HG02938 (cell line): ENCODE measurements at regions not wholly inside any gene's neighbourhood (a gene's known extent, or its start where the extent isn't known, plus 50 kb on each side); places are given as distances from the start of the nearest gene placed in this dataset.
"Not testable (repeated sequence)": the region's sequence is repeated elsewhere in the genome, so short reads cannot be mapped to it uniquely, and the experiment has no call there.

Experiments
- ATAC-seq: cut with Tn5 transposase; IDR thresholded peaks from one replicate; pipeline ENCODE4 v1.9.1; 2021; ENCODE audit warnings: mild to moderate bottlenecking, moderate library complexity; ENCODE audit not compliant: unreplicated experiment

DNA sequence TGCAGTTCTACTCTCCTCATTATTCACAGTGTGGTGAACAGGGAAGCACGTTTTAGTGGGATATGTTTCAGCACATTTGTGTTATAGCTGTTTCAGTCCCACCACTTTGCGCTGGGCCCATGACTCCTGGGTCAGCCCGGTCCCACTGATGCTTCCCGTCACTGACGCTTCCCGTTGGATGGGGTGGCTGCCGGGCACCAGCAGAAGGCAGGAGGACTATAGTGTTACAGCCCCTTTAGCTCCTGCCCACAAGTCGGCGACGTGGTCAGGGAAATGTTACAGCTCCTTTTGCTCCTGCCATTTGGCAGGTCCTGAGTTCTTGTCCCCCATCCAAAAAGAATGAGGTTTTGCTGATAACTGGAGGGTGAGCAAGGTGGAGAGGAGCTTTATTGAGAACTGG, 732.2 kb downstream of the NR4A2 start:
- no peak for ATAC-seq

DNA sequence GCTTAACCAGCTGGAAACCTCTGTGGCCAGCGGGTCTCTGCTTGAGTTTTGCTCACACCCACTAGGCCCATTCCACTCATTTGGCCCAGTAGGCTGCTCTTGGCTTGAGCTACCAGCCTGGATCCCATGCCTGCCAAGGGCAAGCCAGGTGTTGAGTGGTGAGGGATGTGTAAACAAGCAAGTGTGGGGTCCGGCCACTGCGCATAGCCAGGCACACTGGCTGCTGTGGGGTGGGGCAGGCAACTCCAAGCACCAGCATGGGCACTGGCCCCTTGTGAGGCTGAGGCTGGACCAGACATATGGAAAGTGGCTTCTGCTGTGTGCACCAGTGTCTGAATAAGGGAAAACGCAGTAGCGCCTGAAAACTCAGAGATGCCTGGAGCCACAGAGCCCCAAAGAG, 732.7 kb downstream of the NR4A2 start:
- ATAC-seq, result no peak

DNA sequence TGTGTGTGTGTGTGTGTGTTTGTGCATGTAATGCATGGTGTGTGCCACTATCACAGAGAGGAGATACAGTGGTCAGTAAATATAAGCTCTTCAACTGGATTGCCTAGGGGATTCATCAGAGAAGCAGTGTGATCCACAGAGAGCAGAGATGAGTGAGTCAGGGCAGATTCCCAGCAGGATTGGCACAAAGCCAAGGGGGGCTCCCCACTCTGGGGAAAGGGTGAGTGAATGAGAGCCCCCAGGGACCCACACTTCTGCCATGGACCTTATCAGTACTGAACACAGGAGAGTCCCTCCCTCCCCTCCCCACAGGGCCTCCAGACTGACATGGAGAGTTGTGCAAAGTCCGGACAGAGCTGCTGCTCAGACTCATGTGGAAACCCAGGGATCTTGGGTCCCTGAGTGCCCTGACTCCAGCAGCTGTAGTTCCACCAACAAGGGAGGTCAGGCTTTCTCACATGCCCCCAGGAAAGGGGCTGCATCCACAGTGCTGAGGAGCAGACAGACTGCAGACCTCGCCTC, 748.8 kb downstream of the NR4A2 start:
- ATAC-seq, result no peak

GRCh38 chr2:155574941-155575340, 757.6 kb downstream of the NR4A2 start:
- no peak for ATAC-seq

- no peak for ATAC-seq
These were observed 785.0 kb downstream of the NR4A2 start for GRCh38 chr2:155547571-155547970.

- no peak for ATAC-seq
These were observed 785.6 kb downstream of the NR4A2 start for GRCh38 chr2:155546721-155547555.

DNA sequence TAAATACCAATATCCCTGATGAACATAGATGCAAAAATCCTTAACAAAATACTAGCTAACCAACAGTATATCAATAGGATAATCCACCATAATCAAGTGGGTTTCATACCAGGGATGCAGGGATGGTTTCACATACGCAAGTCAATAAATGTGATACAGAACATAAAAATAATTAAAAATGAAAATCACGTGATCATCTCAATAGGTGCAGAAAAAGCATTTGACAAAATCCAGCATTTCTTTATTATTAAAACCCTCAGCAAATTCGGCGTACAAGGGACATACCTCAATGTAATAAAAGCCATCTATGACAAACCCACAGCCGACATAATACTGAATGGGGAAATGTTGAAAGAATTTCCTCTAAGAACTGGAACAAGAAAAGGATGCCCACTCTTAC, 793.5 kb downstream of the NR4A2 start:
- not testable (repeated sequence) for ATAC-seq

GRCh38 chr2:155528034-155528433, 804.5 kb downstream of the NR4A2 start:
- no peak for ATAC-seq

- ATAC-seq, result no peak
These were observed 807.3 kb downstream of the NR4A2 start for GRCh38 chr2:155525199-155525598.

DNA sequence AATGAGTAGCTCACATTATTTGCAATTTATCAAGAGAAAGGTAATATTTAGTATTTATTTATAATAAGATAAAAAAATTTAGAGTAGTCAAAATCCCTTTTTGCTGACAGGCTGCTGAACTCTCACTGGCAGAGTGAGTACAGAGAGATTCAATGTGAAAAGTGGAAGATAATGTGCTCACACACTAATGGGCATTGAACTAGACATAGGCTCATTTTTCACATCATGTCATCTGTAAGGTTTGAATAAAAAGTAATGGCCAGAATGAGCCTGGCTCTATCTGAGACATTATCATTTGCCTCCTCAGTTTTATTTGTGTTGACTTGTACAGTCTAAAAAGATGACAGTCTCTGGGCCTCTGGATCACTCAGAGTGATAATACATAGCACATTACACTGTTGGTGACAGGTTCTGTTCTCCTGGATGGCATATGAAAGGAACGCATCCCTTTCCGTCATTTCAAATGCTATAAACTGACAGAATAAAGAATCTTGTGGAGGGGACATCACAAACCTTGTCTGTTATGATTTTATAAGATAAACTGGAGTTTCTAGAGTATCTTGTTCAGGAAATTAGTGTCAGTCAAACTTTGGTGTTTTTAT, 812.9 kb downstream of the NR4A2 start:
- no peak for ATAC-seq

DNA sequence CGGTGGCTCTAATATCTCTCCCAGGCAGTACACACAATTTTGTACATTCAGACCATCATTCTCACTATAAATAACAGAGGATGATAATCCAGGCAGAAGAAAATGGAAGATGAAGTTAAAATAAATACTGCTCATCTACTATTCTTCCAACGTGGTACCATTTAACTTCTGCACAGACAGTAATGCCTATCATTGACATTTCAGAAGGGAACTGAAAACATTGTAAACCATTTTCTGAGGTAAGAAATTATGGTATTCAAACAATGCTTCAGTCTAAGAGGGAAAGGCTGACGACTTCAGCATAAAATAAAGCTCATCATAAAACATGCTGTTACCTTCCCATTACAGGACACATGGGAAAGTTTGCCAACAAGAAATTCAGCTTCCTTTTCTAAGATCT, 814.4 kb downstream of the NR4A2 start:
- ATAC-seq, result no peak

DNA sequence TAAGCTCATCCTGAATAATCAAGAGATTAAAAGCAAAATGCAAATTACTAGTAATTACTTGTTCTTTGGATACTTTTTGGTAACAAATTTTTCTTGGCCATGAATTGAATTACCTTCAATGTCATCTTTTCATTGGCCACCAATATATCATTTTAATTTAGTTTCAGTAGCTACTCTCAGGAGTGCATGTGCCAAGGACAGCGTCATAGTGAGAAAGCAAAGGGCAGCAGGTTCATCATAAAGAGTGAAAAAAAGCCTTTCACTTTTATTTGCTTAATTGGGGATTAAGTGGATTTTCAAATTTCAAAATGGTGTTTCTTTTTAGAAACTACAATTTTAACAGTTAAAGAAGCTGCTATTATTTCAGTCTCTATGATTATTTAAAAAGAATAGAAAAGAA, 815.2 kb downstream of the NR4A2 start:
- no peak for ATAC-seq

DNA sequence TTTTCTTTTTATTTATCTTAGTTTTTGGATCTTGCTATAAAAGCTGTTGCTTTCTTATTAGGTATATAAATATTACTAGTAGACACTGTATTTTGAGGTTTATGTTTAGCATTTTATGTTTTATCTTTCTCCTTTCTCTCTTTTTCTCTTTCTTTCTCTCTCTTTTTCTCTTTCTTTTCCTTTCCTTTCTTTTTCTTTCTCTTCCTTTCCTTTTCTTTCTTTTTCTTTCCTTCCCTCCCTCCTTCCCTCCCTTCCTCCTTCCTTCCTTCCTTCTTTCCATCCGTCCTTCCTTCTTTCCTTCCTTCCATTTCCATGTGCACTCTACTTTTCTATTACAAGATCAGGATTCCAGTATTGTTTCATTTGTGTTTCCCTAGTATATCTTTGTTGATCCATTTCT, 814.8 kb downstream of the KCNJ3 start:
- ATAC-seq, result no peak

- no peak for ATAC-seq
These were observed 804.3 kb downstream of the KCNJ3 start for GRCh38 chr2:155502766-155503165.

- no peak for ATAC-seq
These were observed 799.6 kb downstream of the KCNJ3 start for GRCh38 chr2:155498106-155498505.

GRCh38 chr2:155494744-155495143, 796.2 kb downstream of the KCNJ3 start:
- ATAC-seq, result no peak

- ATAC-seq, result no peak
These were observed 786.8 kb downstream of the KCNJ3 start for GRCh38 chr2:155485141-155485842.

GRCh38 chr2:155481141-155481540, 782.6 kb downstream of the KCNJ3 start:
- no peak for ATAC-seq

GRCh38 chr2:155472018-155472417, 773.5 kb downstream of the KCNJ3 start:
- not testable (repeated sequence) for ATAC-seq

DNA sequence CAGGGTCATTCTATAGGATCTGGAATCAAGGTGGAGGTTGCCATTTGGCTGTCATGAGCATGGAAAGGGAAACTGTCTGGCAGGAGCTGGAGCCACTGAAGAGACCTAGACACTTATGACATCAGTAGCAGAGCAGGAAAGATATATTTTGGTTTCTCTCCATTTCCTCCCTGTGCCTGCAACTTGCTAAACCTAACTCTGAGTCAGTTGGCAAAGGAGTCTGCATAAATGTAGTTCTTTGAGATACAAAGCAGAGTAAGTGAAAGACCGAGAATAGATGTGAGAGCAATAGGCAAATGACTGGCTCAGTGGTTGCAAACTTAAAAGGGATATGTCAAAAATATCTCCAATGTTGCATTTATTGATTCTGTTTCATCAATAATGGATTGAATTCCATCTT, 757.7 kb downstream of the KCNJ3 start:
- ATAC-seq, result no peak

DNA sequence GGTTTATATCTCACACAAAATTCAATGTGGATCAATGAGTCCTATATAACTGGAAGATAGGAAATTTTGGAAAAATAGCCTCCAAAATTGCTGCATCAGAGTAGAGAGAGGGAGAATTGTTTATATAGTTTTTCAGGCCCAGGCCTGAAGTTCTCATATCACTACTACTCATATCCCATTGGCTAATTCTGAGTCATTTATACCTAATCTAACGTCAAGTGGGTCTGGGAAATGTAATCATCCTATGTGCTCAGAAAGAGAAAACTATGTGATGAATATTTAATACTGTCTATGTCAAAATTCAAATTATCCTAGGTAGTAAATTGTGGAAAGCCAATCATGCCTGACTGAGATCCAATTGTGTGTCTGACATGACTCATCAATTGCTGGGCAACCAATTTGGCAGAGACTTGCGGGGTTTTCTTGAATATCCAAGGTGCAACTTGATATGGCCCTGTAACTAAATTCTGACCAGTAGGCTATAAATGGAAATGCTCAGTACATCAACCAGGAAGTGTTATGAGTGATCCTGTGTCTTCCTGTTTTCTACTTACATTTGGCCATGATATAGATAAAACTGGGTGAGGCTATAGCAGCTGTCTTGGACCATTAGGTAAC, 744.4 kb downstream of the KCNJ3 start:
- no peak for ATAC-seq
